D721Med (cell line): ENCODE measurements at regions not wholly inside any gene's neighbourhood (a gene's known extent, or its start where the extent isn't known, plus 50 kb on each side); places are given as distances from the start of the nearest gene placed in this dataset.
A peak's percentile ranks its signal among the peaks of the same experiment; 100 is the strongest.

Experiments
- DNase-seq: peaks from one replicate; pipeline ENCODE4 v3.0.0; 2011; ENCODE audit warnings: low spot score; ENCODE audit not compliant: insufficient read length
- FAIRE-seq: peaks from 2 replicates; lab custom pipeline; 2011; peaks lifted over from hg19 to GRCh38; lab: Jason Lieb, UNC
- TF ChIP-seq, protein P1 (sequence below): IDR thresholded peaks from 2 replicates; pipeline ENCODE4 v1.5.1; 2012; ENCODE audit warnings: mild to moderate bottlenecking, control low read depth; ENCODE audit not compliant: insufficient read depth; ENCODE audit errors: missing control alignments

DNA sequence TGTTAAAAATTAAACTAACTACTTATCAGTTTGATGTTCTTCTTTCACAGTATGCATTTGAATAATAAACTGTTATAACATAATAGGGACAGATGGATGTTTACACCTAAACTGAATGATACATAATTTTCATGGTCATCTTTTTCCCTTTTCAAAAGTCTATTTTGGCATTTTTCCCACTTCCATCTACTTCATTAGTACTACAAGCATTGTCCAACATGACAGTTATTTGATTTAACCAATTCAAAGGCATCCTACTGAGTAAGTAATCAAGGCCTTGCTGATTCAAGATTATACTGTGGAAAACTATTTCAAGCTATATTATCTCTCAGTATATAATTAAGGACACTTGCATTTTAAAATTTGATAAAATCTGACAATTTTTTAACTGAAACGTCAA is 212.9 kb downstream of the FAT4 start:
- FAIRE-seq (peak; percentile 46), DNase-seq (no peak)
- TF ChIP-seq, protein P1, sequence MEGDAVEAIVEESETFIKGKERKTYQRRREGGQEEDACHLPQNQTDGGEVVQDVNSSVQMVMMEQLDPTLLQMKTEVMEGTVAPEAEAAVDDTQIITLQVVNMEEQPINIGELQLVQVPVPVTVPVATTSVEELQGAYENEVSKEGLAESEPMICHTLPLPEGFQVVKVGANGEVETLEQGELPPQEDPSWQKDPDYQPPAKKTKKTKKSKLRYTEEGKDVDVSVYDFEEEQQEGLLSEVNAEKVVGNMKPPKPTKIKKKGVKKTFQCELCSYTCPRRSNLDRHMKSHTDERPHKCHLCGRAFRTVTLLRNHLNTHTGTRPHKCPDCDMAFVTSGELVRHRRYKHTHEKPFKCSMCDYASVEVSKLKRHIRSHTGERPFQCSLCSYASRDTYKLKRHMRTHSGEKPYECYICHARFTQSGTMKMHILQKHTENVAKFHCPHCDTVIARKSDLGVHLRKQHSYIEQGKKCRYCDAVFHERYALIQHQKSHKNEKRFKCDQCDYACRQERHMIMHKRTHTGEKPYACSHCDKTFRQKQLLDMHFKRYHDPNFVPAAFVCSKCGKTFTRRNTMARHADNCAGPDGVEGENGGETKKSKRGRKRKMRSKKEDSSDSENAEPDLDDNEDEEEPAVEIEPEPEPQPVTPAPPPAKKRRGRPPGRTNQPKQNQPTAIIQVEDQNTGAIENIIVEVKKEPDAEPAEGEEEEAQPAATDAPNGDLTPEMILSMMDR = no peak

DNA sequence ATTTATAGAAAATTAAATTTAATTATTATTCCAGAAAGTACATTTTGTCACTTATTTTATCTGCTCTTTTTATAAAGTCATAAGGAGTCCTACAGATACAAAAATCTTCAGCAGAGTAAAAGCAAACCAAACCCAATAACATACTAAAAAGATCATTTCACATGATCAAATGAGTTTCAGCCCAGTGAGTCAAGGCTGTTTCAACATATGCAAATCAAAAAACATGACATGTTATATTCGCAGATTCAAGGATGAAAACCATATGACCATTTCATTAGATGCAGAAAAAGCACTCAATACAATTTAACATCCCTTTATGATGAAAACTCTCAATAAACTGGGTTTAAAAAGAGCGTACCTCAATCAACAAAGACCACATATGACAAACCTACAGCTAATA is 214.3 kb downstream of the FAT4 start:
- FAIRE-seq (peak; percentile 55), DNase-seq (no peak)
- TF ChIP-seq, protein P1 = no peak

DNA sequence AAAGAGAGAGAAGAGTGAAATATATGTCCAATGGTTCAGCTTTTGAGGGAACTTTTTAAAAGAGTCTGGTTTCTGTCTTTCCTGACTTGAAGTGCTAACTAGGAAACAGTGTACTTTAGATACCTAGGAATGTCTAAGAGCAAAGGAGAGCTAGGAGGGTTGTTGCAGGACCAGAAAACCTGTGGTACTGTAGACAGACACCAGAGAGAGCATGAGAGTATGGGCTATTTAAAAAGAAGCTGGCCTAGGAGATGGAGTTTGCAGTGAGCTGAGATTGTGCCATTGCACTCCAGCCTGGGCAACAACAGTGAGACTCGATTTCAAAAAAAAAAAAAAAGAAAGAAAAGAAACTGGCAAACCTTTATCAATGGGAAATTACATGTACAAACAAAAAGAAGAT is 223.9 kb downstream of the FAT4 start:
- TF ChIP-seq, protein P1 = no peak
- no peak for FAIRE-seq
- DNase-seq = no peak

DNA sequence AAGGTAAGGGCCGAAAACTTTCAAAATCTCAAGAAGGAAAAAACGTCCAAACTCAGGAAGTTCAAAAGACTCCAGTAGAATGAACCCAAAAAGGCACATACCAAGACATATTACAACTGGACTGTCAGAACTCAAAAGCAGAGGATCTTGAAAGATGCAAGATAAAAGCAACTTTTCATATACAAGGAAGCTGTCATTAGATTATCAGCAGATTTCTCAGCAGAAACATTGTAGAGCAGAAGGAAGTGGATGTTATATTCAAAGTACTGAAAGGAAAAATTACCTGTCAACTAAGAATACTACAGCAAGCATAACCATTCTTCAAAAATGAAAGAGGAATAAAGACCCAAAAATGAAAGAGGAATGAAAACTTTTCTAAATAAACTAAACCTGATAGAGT is 224.9 kb downstream of the FAT4 start:
- no peak for FAIRE-seq
- no peak for DNase-seq
- TF ChIP-seq, protein P1 = no peak

DNA sequence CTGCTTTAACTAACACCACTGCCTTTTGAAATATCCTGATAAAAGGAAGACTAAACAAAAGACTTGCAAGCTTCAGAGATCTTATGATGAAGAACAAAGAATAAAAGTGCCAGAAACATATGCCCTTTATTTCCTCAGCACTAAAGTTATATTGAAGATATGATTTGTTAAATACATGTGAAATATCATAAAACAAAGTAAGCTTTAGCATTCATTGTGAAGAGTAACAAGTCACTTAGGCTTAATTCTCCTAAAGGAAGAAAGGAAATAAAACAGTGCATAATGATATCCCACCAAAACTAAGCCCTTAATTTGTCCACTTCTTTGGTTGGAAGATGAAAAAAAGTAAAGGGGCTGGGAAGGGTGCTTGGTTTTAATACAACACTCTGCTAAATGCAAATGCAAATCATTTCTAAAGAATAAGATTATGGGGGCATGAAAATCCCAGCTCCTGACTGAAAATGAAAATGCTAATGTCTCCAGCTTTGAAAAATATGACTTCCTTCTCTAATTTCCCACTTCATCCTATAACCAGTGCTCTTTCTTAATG is 227.2 kb downstream of the FAT4 start:
- DNase-seq = no peak
- FAIRE-seq = no peak
- TF ChIP-seq, protein P1 = no peak

DNA sequence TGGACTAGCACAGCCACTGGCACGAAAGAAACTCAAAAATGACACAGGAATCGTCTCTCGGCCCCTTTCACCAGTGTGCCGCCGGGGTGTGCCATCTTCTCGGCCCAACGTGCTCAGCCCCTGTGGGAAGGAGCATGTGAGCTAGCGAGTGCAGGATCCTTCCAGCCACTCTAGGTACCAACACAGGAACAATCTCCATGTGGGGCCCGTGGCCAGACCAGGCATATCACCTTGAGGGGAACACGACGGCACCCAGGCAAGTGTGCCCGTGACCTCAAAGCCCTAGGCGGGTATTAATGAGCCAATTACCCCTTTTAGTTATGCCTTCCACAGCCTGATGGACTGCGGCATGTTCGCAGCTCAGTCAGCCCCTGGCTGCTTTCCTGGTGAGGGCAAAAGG is 231.5 kb downstream of the FAT4 start:
- TF ChIP-seq, protein P1 = no peak
- DNase-seq (no peak), FAIRE-seq (no peak)

DNA sequence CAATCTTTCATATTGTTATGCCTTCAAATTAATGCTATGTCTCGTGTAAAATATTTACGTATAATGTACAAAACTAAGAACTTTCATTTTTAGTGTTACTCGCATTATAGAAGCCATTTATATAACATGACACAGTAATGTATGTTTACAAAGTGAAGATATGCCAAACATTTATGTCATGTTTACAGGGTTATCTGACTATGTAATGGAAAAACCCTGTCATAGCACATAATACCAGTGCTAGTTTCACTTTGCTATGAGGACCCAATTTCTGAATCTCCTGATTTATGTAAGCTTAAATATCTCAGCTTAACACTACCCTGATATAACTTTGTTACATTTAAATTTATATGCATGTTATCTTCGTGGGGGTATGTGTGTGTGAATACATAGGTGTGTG is 233.1 kb downstream of the FAT4 start:
- FAIRE-seq (no peak), DNase-seq (no peak)
- TF ChIP-seq, protein P1 = no peak
